ENCODE measurements at regions not wholly inside any gene's neighbourhood (a gene's known extent, or its start where the extent isn't known, plus 50 kb on each side); places are given as distances from the start of the nearest gene placed in this dataset.

GRCh38 chr1:221303623-221304022, 424.4 kb downstream of the HLX start:
- Mint-ChIP-seq H3K4me1 (no peaks in the 10 kb centered on the region), H3K4me3 (no peak overlapping the region), H3K9me3 (no peaks in the 10 kb centered on the region), H3K27ac (no peak overlapping the region), H3K36me3 (no peaks in the 10 kb centered on the region), H3K27me3 (peaks cover 20% of the 10 kb centered on the region)

GRCh38 chr1:221306239-221306638, 427.0 kb downstream of the HLX start:
- Mint-ChIP-seq H3K4me1 (no peaks in the 10 kb centered on the region), H3K4me3 (no peak overlapping the region), H3K27ac (no peak overlapping the region), H3K27me3 (peaks cover 19% of the 10 kb centered on the region), H3K9me3 (no peaks in the 10 kb centered on the region), H3K36me3 (no peaks in the 10 kb centered on the region)

- peaks cover 10% of the 10 kb centered on the region for H3K27me3 Mint-ChIP-seq
- no peaks in the 10 kb centered on the region for H3K9me3 Mint-ChIP-seq
- H3K36me3 Mint-ChIP-seq: no peaks in the 10 kb centered on the region
- H3K4me1 Mint-ChIP-seq: no peaks in the 10 kb centered on the region
- no peak overlapping the region for H3K27ac Mint-ChIP-seq
- H3K4me3 Mint-ChIP-seq: no peak overlapping the region
Observed at GRCh38 chr1:221308534-221309511, 429.6 kb downstream of the HLX start.

- H3K9me3 Mint-ChIP-seq: no peaks in the 10 kb centered on the region
- peaks cover 10% of the 10 kb centered on the region for H3K27me3 Mint-ChIP-seq
- H3K27ac Mint-ChIP-seq: no peak overlapping the region
- H3K36me3 Mint-ChIP-seq: no peaks in the 10 kb centered on the region
- no peak overlapping the region for H3K4me3 Mint-ChIP-seq
- H3K4me1 Mint-ChIP-seq: no peaks in the 10 kb centered on the region
Observed at GRCh38 chr1:221309723-221310122, 430.5 kb downstream of the HLX start.

GRCh38 chr1:221310180-221310579, 430.9 kb downstream of the HLX start:
- Mint-ChIP-seq H3K4me3 (no peak overlapping the region), H3K27ac (no peak overlapping the region), H3K36me3 (no peaks in the 10 kb centered on the region), H3K4me1 (no peaks in the 10 kb centered on the region), H3K27me3 (peaks cover 10% of the 10 kb centered on the region), H3K9me3 (no peaks in the 10 kb centered on the region)

- no peak overlapping the region for H3K4me3 Mint-ChIP-seq
- peaks cover 4% of the 10 kb centered on the region for H3K9me3 Mint-ChIP-seq
- no peak overlapping the region for H3K27ac Mint-ChIP-seq
- no peaks in the 10 kb centered on the region for H3K36me3 Mint-ChIP-seq
- H3K27me3 Mint-ChIP-seq: peaks cover 12% of the 10 kb centered on the region
- no peaks in the 10 kb centered on the region for H3K4me1 Mint-ChIP-seq
Observed at GRCh38 chr1:221315330-221315729, 426.6 kb downstream of the DUSP10 start.

GRCh38 chr1:221316491-221317056, 425.3 kb downstream of the DUSP10 start:
- H3K36me3 Mint-ChIP-seq: no peaks in the 10 kb centered on the region
- no peak overlapping the region for H3K4me3 Mint-ChIP-seq
- peaks cover 13% of the 10 kb centered on the region for H3K27me3 Mint-ChIP-seq
- H3K9me3 Mint-ChIP-seq: peaks cover 4% of the 10 kb centered on the region
- H3K4me1 Mint-ChIP-seq: no peaks in the 10 kb centered on the region
- H3K27ac Mint-ChIP-seq: peak overlapping the region; percentile 12

GRCh38 chr1:221317537-221317936, 424.4 kb downstream of the DUSP10 start:
- H3K9me3 Mint-ChIP-seq: peaks cover 4% of the 10 kb centered on the region
- peaks cover 13% of the 10 kb centered on the region for H3K27me3 Mint-ChIP-seq
- H3K4me1 Mint-ChIP-seq: no peaks in the 10 kb centered on the region
- H3K27ac Mint-ChIP-seq: no peak overlapping the region
- H3K4me3 Mint-ChIP-seq: no peak overlapping the region
- no peaks in the 10 kb centered on the region for H3K36me3 Mint-ChIP-seq

GRCh38 chr1:221327954-221328353, 413.9 kb downstream of the DUSP10 start:
- peaks cover 8% of the 10 kb centered on the region for H3K27me3 Mint-ChIP-seq
- H3K4me1 Mint-ChIP-seq: no peaks in the 10 kb centered on the region
- H3K27ac Mint-ChIP-seq: no peak overlapping the region
- H3K36me3 Mint-ChIP-seq: no peaks in the 10 kb centered on the region
- no peak overlapping the region for H3K4me3 Mint-ChIP-seq
- peaks cover 15% of the 10 kb centered on the region for H3K9me3 Mint-ChIP-seq

- Mint-ChIP-seq H3K9me3 (peaks cover 15% of the 10 kb centered on the region), H3K36me3 (no peaks in the 10 kb centered on the region), H3K4me1 (no peaks in the 10 kb centered on the region), H3K27me3 (peaks cover 6% of the 10 kb centered on the region), H3K4me3 (no peak overlapping the region), H3K27ac (no peak overlapping the region)
Observed at GRCh38 chr1:221328371-221328770, 413.5 kb downstream of the DUSP10 start.

- Mint-ChIP-seq H3K27ac (no peak overlapping the region), H3K4me1 (no peaks in the 10 kb centered on the region), H3K36me3 (no peaks in the 10 kb centered on the region), H3K27me3 (no peaks in the 10 kb centered on the region), H3K9me3 (peaks cover 15% of the 10 kb centered on the region), H3K4me3 (no peak overlapping the region)
Observed at GRCh38 chr1:221331273-221332183, 410.4 kb downstream of the DUSP10 start.

- Mint-ChIP-seq H3K27me3 (no peaks in the 10 kb centered on the region), H3K4me3 (no peak overlapping the region), H3K9me3 (peaks cover 11% of the 10 kb centered on the region), H3K27ac (no peak overlapping the region), H3K36me3 (no peaks in the 10 kb centered on the region), H3K4me1 (no peaks in the 10 kb centered on the region)
Observed at GRCh38 chr1:221334062-221334461, 407.8 kb downstream of the DUSP10 start.

GRCh38 chr1:221335161-221336101, 406.5 kb downstream of the DUSP10 start:
- Mint-ChIP-seq H3K27me3 (no peaks in the 10 kb centered on the region), H3K4me3 (no peak overlapping the region), H3K4me1 (no peaks in the 10 kb centered on the region), H3K36me3 (no peaks in the 10 kb centered on the region), H3K27ac (no peak overlapping the region), H3K9me3 (peaks cover 10% of the 10 kb centered on the region)

GRCh38 chr1:221336126-221336525, 405.8 kb downstream of the DUSP10 start:
- Mint-ChIP-seq H3K4me3 (no peak overlapping the region), H3K36me3 (no peaks in the 10 kb centered on the region), H3K9me3 (peaks cover 10% of the 10 kb centered on the region), H3K27ac (no peak overlapping the region), H3K27me3 (no peaks in the 10 kb centered on the region), H3K4me1 (no peaks in the 10 kb centered on the region)

GRCh38 chr1:221337106-221337505, 404.8 kb downstream of the DUSP10 start:
- H3K27me3 Mint-ChIP-seq: peaks cover 1% of the 10 kb centered on the region
- H3K4me1 Mint-ChIP-seq: no peaks in the 10 kb centered on the region
- peaks cover 8% of the 10 kb centered on the region for H3K9me3 Mint-ChIP-seq
- no peak overlapping the region for H3K4me3 Mint-ChIP-seq
- no peaks in the 10 kb centered on the region for H3K36me3 Mint-ChIP-seq
- H3K27ac Mint-ChIP-seq: no peak overlapping the region

Measured in activated naive CD4-positive, alpha-beta T cell treated with anti-CD3 and anti-CD28 coated beads, Interleukin-2, amount 50 U/mL, for 24 hours (primary cell).